ENCODE measurements at regions not wholly inside any gene's neighbourhood (a gene's known extent, or its start where the extent isn't known, plus 50 kb on each side); places are given as distances from the start of the nearest gene placed in this dataset.

DNA sequence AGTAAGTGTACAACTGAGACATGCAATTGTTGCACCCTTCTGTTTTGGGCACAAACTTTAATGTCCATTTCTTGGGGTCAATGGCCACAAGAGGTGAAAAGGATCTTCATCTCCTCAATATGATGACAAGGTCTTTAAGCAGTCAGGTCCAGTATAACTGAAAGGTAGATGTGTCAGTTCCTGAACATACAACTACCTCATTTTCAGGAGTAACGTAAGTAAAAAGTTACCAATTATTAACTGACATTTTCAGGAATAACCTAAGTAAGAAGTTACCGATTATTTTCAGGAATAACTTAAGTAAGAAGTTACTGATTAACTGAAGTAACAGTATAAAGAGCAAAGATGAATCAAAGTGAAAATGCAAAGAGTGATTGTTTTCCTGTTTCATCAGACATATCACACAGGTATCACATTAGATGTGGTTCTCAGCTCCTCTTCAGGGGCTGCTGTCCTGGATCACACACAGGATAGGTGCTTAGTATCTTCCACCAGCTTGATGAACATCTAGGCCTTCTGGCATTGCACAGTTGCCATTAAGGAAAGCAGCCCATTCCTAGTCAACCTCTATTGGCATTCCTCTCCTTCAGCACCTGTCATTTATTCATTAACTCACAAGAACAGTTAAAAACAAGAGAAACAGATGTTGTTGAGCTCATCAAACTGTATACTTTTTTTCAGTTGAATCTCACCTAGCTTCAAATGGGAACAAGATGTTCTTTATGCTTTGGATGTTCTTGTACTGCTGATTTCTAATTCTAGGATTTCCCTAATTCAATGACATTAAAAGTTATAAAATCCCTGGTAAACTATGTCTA, 200.0 kb downstream of the FOXG1 start:
- no peak overlapping the region for H2BK120ac ChIP-seq (replicated peaks; ENCODE audit: low read depth, low read length)
- H3K23ac ChIP-seq (ENCODE audit: insufficient read length), result no peak overlapping the region
- no peak overlapping the region for H3K56ac ChIP-seq (replicated peaks; ENCODE audit: insufficient read length, low read depth, low read length)
- no peak for FAIRE-seq
- WGBS, 2 experiments (ENCODE audit: extremely low coverage in 1 of 2, insufficient coverage in 1 of 2, insufficient read length in 1 of 2, insufficient replicate concordance in 2 of 2, low coverage in 1 of 2, low lambda C conversion rate in 2 of 2, missing lambda C conversion rate in 1 of 2), result 88% methylated on average over 2 of the region's 2 CpGs; no CpG with 5 or more reads in 1 of the 2 experiments
- H3K4me3 ChIP-seq (ENCODE audit: extremely low read depth in 1 of 4, insufficient read depth in 2 of 4, low read depth in 3 of 4, low read length in 4 of 4), result no peak overlapping the region
- no peaks in the 10 kb centered on the region for H3K27me3 ChIP-seq (replicated peaks in 1 of 4; ENCODE audit: control insufficient read depth in 3 of 4, extremely low read depth in 1 of 4, insufficient read depth in 3 of 4, low read length in 3 of 4)
- H3K4ac ChIP-seq (replicated peaks; ENCODE audit: insufficient read length, low read depth, low read length), result no peak overlapping the region
- no peak overlapping the region for H3K18ac ChIP-seq (ENCODE audit: extremely low read depth, low read length)
- no peaks in the 10 kb centered on the region for H4K20me1 ChIP-seq (replicated peaks in 1 of 2; ENCODE audit: control insufficient read depth in 1 of 2, insufficient read depth in 2 of 2, low read length in 2 of 2)
- DNase-seq (ENCODE audit: low read depth in 1 of 2, low spot score in 2 of 2), result no peak
- no peak overlapping the region for H4K8ac ChIP-seq (ENCODE audit: extremely low read depth, insufficient read depth, low read length)
- H3K9me3 ChIP-seq (ENCODE audit: insufficient read depth in 2 of 2, low read depth in 1 of 2, low read length in 1 of 2), result peaks cover 0 to 6% of the 10 kb centered on the region in 2 experiments; a peak in 1 of 4 replicates
- no peak overlapping the region for H2AK5ac ChIP-seq (ENCODE audit: low read depth, low read length)
- H2BK5ac ChIP-seq (ENCODE audit: low read depth, low read length), result no peak overlapping the region
- peaks cover 3% of the 10 kb centered on the region; the same call in 1 of the 2 replicates for H3K23me2 ChIP-seq (ENCODE audit: low read depth, low read length)
- H3K4me2 ChIP-seq (ENCODE audit: insufficient read depth in 1 of 2, low read depth in 2 of 2, low read length in 2 of 2), result no peak overlapping the region
- no peak overlapping the region for H4K91ac ChIP-seq (replicated peaks; ENCODE audit: insufficient read length, low read length)
- ChIA-PET POLR2A (ENCODE audit: partially characterized antibody) (no interaction called here), CTCF (ENCODE audit: partially characterized antibody) (no interaction called here)
- no peak overlapping the region for H2BK15ac ChIP-seq (ENCODE audit: low read length)
- no peak overlapping the region for H4K5ac ChIP-seq (ENCODE audit: insufficient read length, low read depth, low read length)
- H2BK12ac ChIP-seq (ENCODE audit: low read depth, low read length), result no peak overlapping the region
- H3K9ac ChIP-seq (replicated peaks in 1 of 4; ENCODE audit: extremely low read depth in 1 of 4, low read depth in 3 of 4, low read length in 3 of 4), result no peak overlapping the region
- no peak overlapping the region for H3K14ac ChIP-seq (ENCODE audit: insufficient read length)
- no peak overlapping the region for H2AFZ ChIP-seq (ENCODE audit: low read length)
- no peak for TF ChIP-seq TAF7 (optimal IDR thresholded peaks at IDR 0.05; ENCODE audit: borderline replicate concordance, low read depth, low read length)
- no peak for TF ChIP-seq MAFK (IDR thresholded peaks at IDR 0.05; ENCODE audit: low read depth, low read length)
- no peak for TF ChIP-seq RXRA (IDR thresholded peaks at IDR 0.05; ENCODE audit: insufficient read depth, low read depth, low read length)
- no peak for TF ChIP-seq GTF2F1 (IDR thresholded peaks at IDR 0.05; ENCODE audit: borderline replicate concordance, low read depth, low read length)
- no peak for TF ChIP-seq RAD21 (IDR thresholded peaks at IDR 0.05 in 1 of 2, conservative IDR thresholded peaks at IDR 0.05 in 1 of 2; ENCODE audit: low read depth in 2 of 2, low read length in 2 of 2)
- TF ChIP-seq SIRT6 (IDR thresholded peaks at IDR 0.05; ENCODE audit: low read length), result no peak
- no peak for TF ChIP-seq POLR2A (IDR thresholded peaks at IDR 0.05; ENCODE audit: control extremely low read depth in 1 of 2, low read depth in 2 of 2, low read length in 2 of 2)
- no peak for TF ChIP-seq CEBPB (IDR thresholded peaks at IDR 0.05; ENCODE audit: low read depth, low read length)
- no peak overlapping the region for H2BK20ac ChIP-seq (ENCODE audit: low read length)
- H3K4me1 ChIP-seq (replicated peaks in 1 of 4; ENCODE audit: control insufficient read depth in 3 of 4, insufficient read depth in 4 of 4, low read length in 3 of 4), result no peaks in the 10 kb centered on the region
- no peaks in the 10 kb centered on the region for H3K79me1 ChIP-seq (ENCODE audit: low read depth, low read length)
- no peaks in the 10 kb centered on the region for H3K79me2 ChIP-seq (ENCODE audit: control insufficient read depth in 1 of 2, insufficient read depth in 2 of 2, low read length in 2 of 2)
- no peaks in the 10 kb centered on the region for H3K36me3 ChIP-seq (ENCODE audit: control insufficient read depth in 2 of 4, insufficient read depth in 4 of 4, low read length in 3 of 4)
- H3K27ac ChIP-seq (ENCODE audit: low read depth, low read length), result no peak overlapping the region
